WTC11 (cell line): ENCODE measurements at regions not wholly inside any gene's neighbourhood (a gene's known extent, or its start where the extent isn't known, plus 50 kb on each side); places are given as distances from the start of the nearest gene placed in this dataset.
A peak's percentile ranks its signal among the peaks of the same experiment; 100 is the strongest.

Source experiments
- ATAC-seq: fragments of 200-7000 bp; cut with Tn5 transposase; 2 replicates; pipeline ENCODE4 v1.10.0; 2021; ENCODE audit warnings: mild to moderate bottlenecking, moderate library complexity
- CTCF ChIA-PET: fragments of 300-600 bp; sonication (Branson Sonifier 250); formaldehyde crosslinking; loops from one replicate; lab custom pipeline; 2021; ENCODE audit warnings: antibody characterized with exemption; lab: Charles Lee
- POLR2A ChIA-PET: fragments of 350-600 bp; sonication (Branson Sonifier 250); formaldehyde crosslinking; loops from one replicate; lab custom pipeline; 2021; ENCODE audit warnings: antibody characterized with exemption; lab: Charles Lee
- DNase-seq: peaks from one replicate; pipeline ENCODE4 v3.0.0; 2021; ENCODE audit warnings: low spot score
- H3K27ac Mint-ChIP-seq: 2 replicates; pipeline ENCODE4 v1.8.0; 2021; ENCODE audit warnings: mixed read lengths
- H3K27me3 Mint-ChIP-seq: 2 replicates; pipeline ENCODE4 v1.8.0; 2021; ENCODE audit warnings: low read depth, mild to moderate bottlenecking, moderate library complexity, mixed read lengths
- H3K36me3 Mint-ChIP-seq: 2 replicates; pipeline ENCODE4 v1.8.0; 2021; ENCODE audit warnings: mixed read lengths
- H3K4me1 Mint-ChIP-seq: 2 replicates; pipeline ENCODE4 v1.8.0; 2022; ENCODE audit warnings: mixed read lengths
- H3K4me3 Mint-ChIP-seq: 2 replicates; pipeline ENCODE4 v1.8.0; 2021; ENCODE audit warnings: mild to moderate bottlenecking, moderate library complexity, mixed read lengths
- H3K9me3 Mint-ChIP-seq: 2 replicates; pipeline ENCODE4 v1.8.0; 2021; ENCODE audit warnings: mixed read lengths
- CBFB ChIP-seq: sonication (generic); formaldehyde crosslinking; IDR thresholded peaks from 2 replicates; pipeline ENCODE4 v1.8.1; 2022; ENCODE audit warnings: mild to moderate bottlenecking, low read depth, missing genetic modification reagents
- E2F5 ChIP-seq: sonication (generic); formaldehyde crosslinking; IDR thresholded peaks from 2 replicates; pipeline ENCODE4 v1.8.1; 2022; ENCODE audit warnings: mild to moderate bottlenecking, moderate library complexity, missing genetic modification reagents
- ETV6 ChIP-seq: sonication (generic); formaldehyde crosslinking; IDR thresholded peaks from 2 replicates; pipeline ENCODE4 v1.8.1; 2022; ENCODE audit warnings: mild to moderate bottlenecking, missing genetic modification reagents
- FOXP4 ChIP-seq: sonication (generic); formaldehyde crosslinking; IDR thresholded peaks from 2 replicates; pipeline ENCODE4 v1.8.0; 2022; ENCODE audit warnings: mild to moderate bottlenecking, missing genetic modification reagents
- NFE2L1 ChIP-seq: sonication (generic); formaldehyde crosslinking; IDR thresholded peaks from 2 replicates; pipeline ENCODE4 v1.8.1; 2023; ENCODE audit warnings: missing genetic modification reagents
- PRDM15 ChIP-seq: sonication (generic); formaldehyde crosslinking; IDR thresholded peaks from 2 replicates; pipeline ENCODE4 v1.8.0; 2022; ENCODE audit warnings: missing genetic modification reagents
- RORB ChIP-seq: fragments of 250-450 bp; sonication (Bioruptor Pico); IDR thresholded peaks from 2 replicates; pipeline ENCODE4 v1.9.0; 2021; ENCODE audit warnings: mild to moderate bottlenecking
- SP1 ChIP-seq: sonication (generic); formaldehyde crosslinking; conservative IDR thresholded peaks from 2 replicates; pipeline ENCODE4 v1.8.1; 2022; ENCODE audit warnings: missing genetic modification reagents
- TCF7 ChIP-seq: sonication (generic); formaldehyde crosslinking; IDR thresholded peaks from 2 replicates; pipeline ENCODE4 v1.8.0; 2022; ENCODE audit warnings: mild to moderate bottlenecking, low read depth, missing genetic modification reagents, moderate library complexity
- TP53 ChIP-seq: sonication (generic); formaldehyde crosslinking; IDR thresholded peaks from 2 replicates; pipeline ENCODE4 v1.8.1; 2023; ENCODE audit warnings: mild to moderate bottlenecking, missing genetic modification reagents
- ZNF396 ChIP-seq: fragments of 250-450 bp; sonication (Bioruptor Pico); IDR thresholded peaks from 2 replicates; pipeline ENCODE4 v1.8.0; 2021; ENCODE audit warnings: mild to moderate bottlenecking, moderate library complexity, borderline replicate concordance
- TF ChIP-seq, protein P1 (sequence below): sonication (generic); formaldehyde crosslinking; IDR thresholded peaks from 2 replicates; pipeline ENCODE4 v1.8.1; 2023; ENCODE audit warnings: mild to moderate bottlenecking, missing genetic modification reagents, moderate library complexity
- TF ChIP-seq, protein P2 (sequence below): sonication (generic); formaldehyde crosslinking; IDR thresholded peaks from 2 replicates; pipeline ENCODE4 v1.8.1; 2023; ENCODE audit warnings: mild to moderate bottlenecking, moderate library complexity, missing genetic modification reagents

DNA sequence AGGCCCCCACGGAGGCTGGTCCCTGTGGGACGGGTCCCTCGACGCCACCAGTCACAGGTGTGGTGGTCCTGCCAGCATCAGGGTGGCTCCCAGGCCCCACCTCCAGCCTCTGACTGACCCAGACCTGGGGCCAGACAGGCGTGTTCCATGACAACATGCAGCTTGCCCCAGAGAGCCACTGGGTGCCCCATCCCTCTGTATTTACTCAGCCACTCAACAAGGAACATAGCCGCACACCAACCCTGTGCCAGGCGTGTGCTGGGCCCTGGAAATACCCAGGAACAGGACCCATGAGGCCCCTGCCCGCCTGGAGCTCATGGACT lies 65.4 kb downstream of the MATN1 start:
- no peak for DNase-seq
- peaks cover 11% of the 10 kb centered on the region for H3K4me1 Mint-ChIP-seq
- ATAC-seq = no peak
- H3K4me3 Mint-ChIP-seq = no peak overlapping the region
- ChIA-PET CTCF (no interaction called here), POLR2A (no interaction called here)
- H3K36me3 Mint-ChIP-seq = peaks cover 10% of the 10 kb centered on the region
- H3K9me3 Mint-ChIP-seq = peaks cover 7% of the 10 kb centered on the region; the same call in 1 of the 2 replicates
- no peak overlapping the region for H3K27ac Mint-ChIP-seq
- peaks cover 5% of the 10 kb centered on the region for H3K27me3 Mint-ChIP-seq
- TF ChIP-seq TP53 (CRISPR knock-in tag) = no peak
- no peak for TF ChIP-seq FOXP4 (CRISPR knock-in tag)
- TF ChIP-seq CBFB (CRISPR knock-in tag) = no peak

- Mint-ChIP-seq H3K4me3 (no peak overlapping the region), H3K27ac (no peak overlapping the region), H3K36me3 (peaks cover 10% of the 10 kb centered on the region), H3K4me1 (peaks cover 7% of the 10 kb centered on the region), H3K27me3 (peaks cover 5% of the 10 kb centered on the region), H3K9me3 (peaks cover 7% of the 10 kb centered on the region; the same call in 1 of the 2 replicates)
- DNase-seq (no peak), ATAC-seq (peak; percentile 17; the same call in 1 of the 2 replicates)
- CTCF ChIA-PET = no interaction called here
- POLR2A ChIA-PET = no interaction called here
- TF ChIP-seq ETV6 (CRISPR knock-in tag) = no peak
- TF ChIP-seq NFE2L1 (CRISPR knock-in tag) = no peak
- no peak for TF ChIP-seq TCF7 (CRISPR knock-in tag)
- TF ChIP-seq E2F5 (CRISPR knock-in tag) = no peak
- TF ChIP-seq SP1 (CRISPR knock-in tag) = no peak
- TF ChIP-seq, protein P1, sequence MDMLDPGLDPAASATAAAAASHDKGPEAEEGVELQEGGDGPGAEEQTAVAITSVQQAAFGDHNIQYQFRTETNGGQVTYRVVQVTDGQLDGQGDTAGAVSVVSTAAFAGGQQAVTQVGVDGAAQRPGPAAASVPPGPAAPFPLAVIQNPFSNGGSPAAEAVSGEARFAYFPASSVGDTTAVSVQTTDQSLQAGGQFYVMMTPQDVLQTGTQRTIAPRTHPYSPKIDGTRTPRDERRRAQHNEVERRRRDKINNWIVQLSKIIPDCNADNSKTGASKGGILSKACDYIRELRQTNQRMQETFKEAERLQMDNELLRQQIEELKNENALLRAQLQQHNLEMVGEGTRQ (CRISPR knock-in tag) = peak; percentile 74
- no peak for TF ChIP-seq PRDM15 (CRISPR knock-in tag)
- TF ChIP-seq RORB = no peak
- no peak for TF ChIP-seq ZNF396 (CRISPR knock-in tag)
Observed at GRCh38 chr1:30657131-30658013, 66.0 kb downstream of the MATN1 start.

GRCh38 chr1:30656171-30656940 lies 67.0 kb downstream of the MATN1 start:
- DNase-seq (no peak), ATAC-seq (no peak)
- Mint-ChIP-seq H3K27me3 (peaks cover 5% of the 10 kb centered on the region), H3K4me1 (peaks cover 9% of the 10 kb centered on the region), H3K36me3 (peaks cover 10% of the 10 kb centered on the region), H3K27ac (no peak overlapping the region)
- CTCF ChIA-PET = interaction anchor here (1.0 kb wide), 1 partner anchor 1105 kb away, joined by 3 read pairs; no protein-coding TSS in a partner anchor
- TF ChIP-seq, protein P2, sequence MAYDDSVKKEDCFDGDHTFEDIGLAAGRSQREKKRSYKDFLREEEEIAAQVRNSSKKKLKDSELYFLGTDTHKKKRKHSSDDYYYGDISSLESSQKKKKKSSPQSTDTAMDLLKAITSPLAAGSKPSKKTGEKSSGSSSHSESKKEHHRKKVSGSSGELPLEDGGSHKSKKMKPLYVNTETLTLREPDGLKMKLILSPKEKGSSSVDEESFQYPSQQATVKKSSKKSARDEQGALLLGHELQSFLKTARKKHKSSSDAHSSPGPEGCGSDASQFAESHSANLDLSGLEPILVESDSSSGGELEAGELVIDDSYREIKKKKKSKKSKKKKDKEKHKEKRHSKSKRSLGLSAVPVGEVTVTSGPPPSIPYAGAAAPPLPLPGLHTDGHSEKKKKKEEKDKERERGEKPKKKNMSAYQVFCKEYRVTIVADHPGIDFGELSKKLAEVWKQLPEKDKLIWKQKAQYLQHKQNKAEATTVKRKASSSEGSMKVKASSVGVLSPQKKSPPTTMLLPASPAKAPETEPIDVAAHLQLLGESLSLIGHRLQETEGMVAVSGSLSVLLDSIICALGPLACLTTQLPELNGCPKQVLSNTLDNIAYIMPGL (CRISPR knock-in tag) = no peak
- TF ChIP-seq, all 79 proteins: peak for 0
- no peak overlapping the region for H3K4me3 Mint-ChIP-seq
- POLR2A ChIA-PET = no interaction called here
- peaks cover 7% of the 10 kb centered on the region; the same call in 1 of the 2 replicates for H3K9me3 Mint-ChIP-seq
